GM12878 (cell line): ENCODE measurements at regions not wholly inside any gene's neighbourhood (a gene's known extent, or its start where the extent isn't known, plus 50 kb on each side); places are given as distances from the start of the nearest gene placed in this dataset.

Experiments
- ATAC-seq: fragments of 200-7000 bp; cut with Tn5 transposase; 3 replicates; pipeline ENCODE4 v1.9.1; 2020; ENCODE audit warnings: mild to moderate bottlenecking, moderate library complexity
- BruUV-seq: library from RNA; stranded (reverse); fragments of 400-500 nt; replicated peaks from 2 replicates; lab custom pipeline; 2021; lab: Mats Ljungman, UMichigan
- CTCF ChIA-PET: fragments of 300-600 bp; sonication (Branson Sonifier 250); formaldehyde crosslinking; extraction: SDS; loops from one replicate; lab custom pipeline; 2021; ENCODE audit warnings: inconsistent platforms; lab: Yijun Ruan, JAX
- POLR2A ChIA-PET: fragments of 350-600 bp; formaldehyde crosslinking; extraction: SDS; loops from one replicate; lab custom pipeline; 2021; ENCODE audit warnings: inconsistent platforms; lab: Charles Lee
- RAD21 ChIA-PET: fragments of 300-600 bp; sonication (Branson Sonifier 250); formaldehyde crosslinking; loops from one replicate; lab custom pipeline; 2023; ENCODE audit warnings: antibody characterized with exemption; ENCODE audit not compliant: unreplicated experiment; lab: Charles Lee
- SMC1A ChIA-PET: fragments of 300-600 bp; sonication (Branson Sonifier 250); formaldehyde crosslinking; loops from one replicate; lab custom pipeline; 2023; ENCODE audit not compliant: unreplicated experiment, uncharacterized antibody; lab: Charles Lee
- DNase-seq: peaks from one replicate; pipeline ENCODE4 v3.0.0-alpha.2; 2011; ENCODE audit warnings: low read depth, low spot score
- FAIRE-seq: peaks from 3 replicates; lab custom pipeline; 2011; peaks lifted over from hg19 to GRCh38; lab: Jason Lieb, UNC
- H2AFZ ChIP-seq: 2 replicates; pipeline ENCODE4 v1.6.0; 2011; ENCODE audit warnings: low read depth, low read length, control low read depth; ENCODE audit not compliant: control insufficient read depth
- H3K27ac ChIP-seq: 2 replicates; pipeline ENCODE4 v1.5.1; 2011; ENCODE audit warnings: control low read depth; ENCODE audit not compliant: control insufficient read depth, insufficient read depth
- H3K27me3 ChIP-seq, 2 experiments: replicated peaks in 1 of 2; 2 replicates each; pipeline versions ENCODE4 v1.6.0 to v1.6.1; 2011; ENCODE audit warnings: low read length in 1 of 2; ENCODE audit not compliant: control insufficient read depth in 2 of 2, insufficient read depth in 2 of 2
- H3K36me3 ChIP-seq, 2 experiments: 2 replicates each; pipeline ENCODE4 v1.5.1; 2011; ENCODE audit warnings: low read length in 1 of 2; ENCODE audit not compliant: control insufficient read depth in 2 of 2, insufficient read depth in 2 of 2
- H3K4me1 ChIP-seq: 2 replicates; pipeline ENCODE4 v1.6.1; 2011; ENCODE audit warnings: mild to moderate bottlenecking, low read length, moderate library complexity, mixed read lengths; ENCODE audit not compliant: control insufficient read depth, insufficient read depth
- H3K4me2 ChIP-seq: 2 replicates; pipeline ENCODE4 v1.6.0; 2011; ENCODE audit warnings: control low read depth; ENCODE audit not compliant: control insufficient read depth, insufficient read depth
- H3K4me3 ChIP-seq: fragments of 200-600 bp; sonication (generic); 2 replicates; pipeline ENCODE4 v1.5.1; 2016
- H3K79me2 ChIP-seq: 2 replicates; pipeline ENCODE4 v1.6.0; 2011; ENCODE audit warnings: low read length; ENCODE audit not compliant: control insufficient read depth, insufficient read depth
- H3K9ac ChIP-seq: 2 replicates; pipeline ENCODE4 v1.8.0; 2011; ENCODE audit warnings: low read length, control low read depth, mixed read lengths; ENCODE audit not compliant: control insufficient read depth, insufficient read depth
- H3K9me3 ChIP-seq: replicated peaks from 3 replicates; pipeline ENCODE4 v1.5.1; 2011; ENCODE audit warnings: mild to moderate bottlenecking, low read length; ENCODE audit not compliant: control insufficient read depth, insufficient read depth
- H4K20me1 ChIP-seq: 2 replicates; pipeline ENCODE4 v1.6.0; 2011; ENCODE audit not compliant: control insufficient read depth, insufficient read depth
- IRF4 ChIP-seq: IDR thresholded peaks from 2 replicates; pipeline ENCODE4 v1.6.1; 2011; ENCODE audit warnings: low read depth, low read length
- MEF2B ChIP-seq: fragments of 450-650 bp; IDR thresholded peaks from 2 replicates; pipeline ENCODE4 v1.6.1; 2018; ENCODE audit warnings: mild to moderate bottlenecking, moderate library complexity; ENCODE audit not compliant: partially characterized antibody, poor library complexity, severe bottlenecking
- NR2C2 ChIP-seq: IDR thresholded peaks from 2 replicates; pipeline ENCODE4 v1.6.1; 2011; ENCODE audit warnings: borderline replicate concordance, low read depth; ENCODE audit not compliant: control insufficient read depth, insufficient read length
- RB1 ChIP-seq: fragments of 450-650 bp; formaldehyde crosslinking; IDR thresholded peaks from 2 replicates; pipeline ENCODE4 v1.6.1; 2017; ENCODE audit warnings: mild to moderate bottlenecking, borderline replicate concordance
- SRF ChIP-seq, 2 experiments: IDR thresholded peaks; 2 replicates each; pipeline ENCODE4 v1.6.1; 2011; ENCODE audit warnings: low read depth in 2 of 2, low read length in 2 of 2, mild to moderate bottlenecking in 1 of 2, moderate library complexity in 1 of 2
- STAT1 ChIP-seq: fragments of 450-650 bp; conservative IDR thresholded peaks from 2 replicates; pipeline ENCODE4 v1.6.1; 2014; ENCODE audit warnings: antibody characterized with exemption, mild to moderate bottlenecking
- ZNF207 ChIP-seq: fragments of 450-650 bp; IDR thresholded peaks from 2 replicates; pipeline ENCODE4 v1.6.1; 2014; ENCODE audit warnings: antibody characterized with exemption, mild to moderate bottlenecking, borderline replicate concordance
- ZNF622 ChIP-seq: fragments of 450-650 bp; IDR thresholded peaks from 2 replicates; pipeline ENCODE4 v1.6.1; 2017; ENCODE audit warnings: mild to moderate bottlenecking, inconsistent platforms
- WGBS: methylation state at CpG from one replicate; pipeline ENCODE4 v1.1.6; 2016; ENCODE audit warnings: low lambda C conversion rate; ENCODE audit not compliant: insufficient replicate concordance, insufficient coverage; ENCODE audit errors: missing lambda C conversion rate; 5-methylcytosine and 5-hydroxymethylcytosine counted together
- in situ Hi-C: fragments of 300-500 bp; cut with MboI; formaldehyde crosslinking; loops from 9 replicates; pipeline ENCODE4 v1.14.3; 2018; ENCODE audit warnings: mixed read lengths
- intact Hi-C: fragments of 100-400 bp; cut with micrococcal nuclease; formaldehyde crosslinking; loops from one replicate; pipeline ENCODE4 v1.14.2; 2022; ENCODE audit not compliant: unreplicated experiment
- TF ChIP-seq, protein P1 (sequence below): IDR thresholded peaks from 2 replicates; pipeline ENCODE4 v1.6.1; 2011; ENCODE audit warnings: borderline replicate concordance, low read depth, mild to moderate bottlenecking, moderate library complexity, low read length; ENCODE audit not compliant: insufficient read depth, poor library complexity, severe bottlenecking
- TF ChIP-seq, protein P2 (sequence below): fragments of 450-650 bp; formaldehyde crosslinking; IDR thresholded peaks from 2 replicates; pipeline ENCODE4 v1.4.0; 2020; ENCODE audit warnings: mild to moderate bottlenecking, moderate library complexity
- TF ChIP-seq, protein P3 (sequence below): fragments of 450-650 bp; IDR thresholded peaks from 2 replicates; pipeline ENCODE4 v1.6.1; 2016; ENCODE audit warnings: mild to moderate bottlenecking, moderate library complexity, borderline replicate concordance
- TF ChIP-seq, protein P4 (sequence below): fragments of 450-650 bp; IDR thresholded peaks from 2 replicates; pipeline ENCODE4 v1.6.1; 2017; ENCODE audit warnings: mild to moderate bottlenecking, low read depth, inconsistent platforms; ENCODE audit not compliant: poor library complexity, severe bottlenecking

DNA sequence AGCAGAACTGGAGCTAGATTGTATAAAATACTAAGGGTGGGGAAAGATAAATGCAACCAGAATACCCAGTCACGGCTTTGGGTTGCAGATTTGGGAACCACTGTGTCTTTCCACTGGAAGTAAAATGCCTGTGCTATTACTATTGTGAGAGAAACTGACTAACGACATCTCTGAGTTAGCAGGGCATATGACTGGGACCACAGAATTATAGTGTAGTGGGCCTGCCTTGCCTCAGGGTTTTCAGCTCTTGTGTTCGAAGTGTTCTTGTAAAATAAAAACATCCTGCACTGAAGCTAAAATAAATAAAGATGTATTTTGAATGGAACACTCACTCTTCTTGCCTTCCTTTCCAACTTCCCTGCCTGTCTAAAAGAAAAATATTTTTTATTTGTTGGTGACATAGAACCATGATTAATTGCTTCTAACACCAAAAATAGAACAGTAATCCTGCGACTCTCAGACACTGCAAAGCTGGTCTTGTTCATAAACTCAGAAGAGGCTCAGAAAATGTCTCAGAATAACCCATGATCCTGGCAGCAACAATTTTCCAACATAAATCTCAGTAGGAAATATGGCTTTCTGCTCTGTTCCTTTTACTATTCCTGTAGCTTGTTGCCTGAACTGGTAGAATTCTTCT, 104.2 kb downstream of the FAM47B start:
- RAD21 ChIA-PET, result no interaction called here
- in situ Hi-C loops, result no loop called here
- Histone ChIP-seq H3K4me2 (no peak overlapping the region), H3K9ac (no peak overlapping the region), H3K4me1 (no peaks in the 10 kb centered on the region), H3K36me3 (no peaks in the 10 kb centered on the region)
- TF ChIP-seq, protein P1, sequence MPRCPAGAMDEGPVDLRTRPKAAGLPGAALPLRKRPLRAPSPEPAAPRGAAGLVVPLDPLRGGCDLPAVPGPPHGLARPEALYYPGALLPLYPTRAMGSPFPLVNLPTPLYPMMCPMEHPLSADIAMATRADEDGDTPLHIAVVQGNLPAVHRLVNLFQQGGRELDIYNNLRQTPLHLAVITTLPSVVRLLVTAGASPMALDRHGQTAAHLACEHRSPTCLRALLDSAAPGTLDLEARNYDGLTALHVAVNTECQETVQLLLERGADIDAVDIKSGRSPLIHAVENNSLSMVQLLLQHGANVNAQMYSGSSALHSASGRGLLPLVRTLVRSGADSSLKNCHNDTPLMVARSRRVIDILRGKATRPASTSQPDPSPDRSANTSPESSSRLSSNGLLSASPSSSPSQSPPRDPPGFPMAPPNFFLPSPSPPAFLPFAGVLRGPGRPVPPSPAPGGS, result no peak
- TF ChIP-seq RB1, result no peak
- no peak for TF ChIP-seq STAT1
- TF ChIP-seq NR2C2, result no peak
- TF ChIP-seq, protein P2, sequence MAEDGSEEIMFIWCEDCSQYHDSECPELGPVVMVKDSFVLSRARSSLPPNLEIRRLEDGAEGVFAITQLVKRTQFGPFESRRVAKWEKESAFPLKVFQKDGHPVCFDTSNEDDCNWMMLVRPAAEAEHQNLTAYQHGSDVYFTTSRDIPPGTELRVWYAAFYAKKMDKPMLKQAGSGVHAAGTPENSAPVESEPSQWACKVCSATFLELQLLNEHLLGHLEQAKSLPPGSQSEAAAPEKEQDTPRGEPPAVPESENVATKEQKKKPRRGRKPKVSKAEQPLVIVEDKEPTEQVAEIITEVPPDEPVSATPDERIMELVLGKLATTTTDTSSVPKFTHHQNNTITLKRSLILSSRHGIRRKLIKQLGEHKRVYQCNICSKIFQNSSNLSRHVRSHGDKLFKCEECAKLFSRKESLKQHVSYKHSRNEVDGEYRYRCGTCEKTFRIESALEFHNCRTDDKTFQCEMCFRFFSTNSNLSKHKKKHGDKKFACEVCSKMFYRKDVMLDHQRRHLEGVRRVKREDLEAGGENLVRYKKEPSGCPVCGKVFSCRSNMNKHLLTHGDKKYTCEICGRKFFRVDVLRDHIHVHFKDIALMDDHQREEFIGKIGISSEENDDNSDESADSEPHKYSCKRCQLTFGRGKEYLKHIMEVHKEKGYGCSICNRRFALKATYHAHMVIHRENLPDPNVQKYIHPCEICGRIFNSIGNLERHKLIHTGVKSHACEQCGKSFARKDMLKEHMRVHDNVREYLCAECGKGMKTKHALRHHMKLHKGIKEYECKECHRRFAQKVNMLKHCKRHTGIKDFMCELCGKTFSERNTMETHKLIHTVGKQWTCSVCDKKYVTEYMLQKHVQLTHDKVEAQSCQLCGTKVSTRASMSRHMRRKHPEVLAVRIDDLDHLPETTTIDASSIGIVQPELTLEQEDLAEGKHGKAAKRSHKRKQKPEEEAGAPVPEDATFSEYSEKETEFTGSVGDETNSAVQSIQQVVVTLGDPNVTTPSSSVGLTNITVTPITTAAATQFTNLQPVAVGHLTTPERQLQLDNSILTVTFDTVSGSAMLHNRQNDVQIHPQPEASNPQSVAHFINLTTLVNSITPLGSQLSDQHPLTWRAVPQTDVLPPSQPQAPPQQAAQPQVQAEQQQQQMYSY (CRISPR knock-in tag), result no peak
- no peak for TF ChIP-seq MEF2B
- TF ChIP-seq, protein P3, sequence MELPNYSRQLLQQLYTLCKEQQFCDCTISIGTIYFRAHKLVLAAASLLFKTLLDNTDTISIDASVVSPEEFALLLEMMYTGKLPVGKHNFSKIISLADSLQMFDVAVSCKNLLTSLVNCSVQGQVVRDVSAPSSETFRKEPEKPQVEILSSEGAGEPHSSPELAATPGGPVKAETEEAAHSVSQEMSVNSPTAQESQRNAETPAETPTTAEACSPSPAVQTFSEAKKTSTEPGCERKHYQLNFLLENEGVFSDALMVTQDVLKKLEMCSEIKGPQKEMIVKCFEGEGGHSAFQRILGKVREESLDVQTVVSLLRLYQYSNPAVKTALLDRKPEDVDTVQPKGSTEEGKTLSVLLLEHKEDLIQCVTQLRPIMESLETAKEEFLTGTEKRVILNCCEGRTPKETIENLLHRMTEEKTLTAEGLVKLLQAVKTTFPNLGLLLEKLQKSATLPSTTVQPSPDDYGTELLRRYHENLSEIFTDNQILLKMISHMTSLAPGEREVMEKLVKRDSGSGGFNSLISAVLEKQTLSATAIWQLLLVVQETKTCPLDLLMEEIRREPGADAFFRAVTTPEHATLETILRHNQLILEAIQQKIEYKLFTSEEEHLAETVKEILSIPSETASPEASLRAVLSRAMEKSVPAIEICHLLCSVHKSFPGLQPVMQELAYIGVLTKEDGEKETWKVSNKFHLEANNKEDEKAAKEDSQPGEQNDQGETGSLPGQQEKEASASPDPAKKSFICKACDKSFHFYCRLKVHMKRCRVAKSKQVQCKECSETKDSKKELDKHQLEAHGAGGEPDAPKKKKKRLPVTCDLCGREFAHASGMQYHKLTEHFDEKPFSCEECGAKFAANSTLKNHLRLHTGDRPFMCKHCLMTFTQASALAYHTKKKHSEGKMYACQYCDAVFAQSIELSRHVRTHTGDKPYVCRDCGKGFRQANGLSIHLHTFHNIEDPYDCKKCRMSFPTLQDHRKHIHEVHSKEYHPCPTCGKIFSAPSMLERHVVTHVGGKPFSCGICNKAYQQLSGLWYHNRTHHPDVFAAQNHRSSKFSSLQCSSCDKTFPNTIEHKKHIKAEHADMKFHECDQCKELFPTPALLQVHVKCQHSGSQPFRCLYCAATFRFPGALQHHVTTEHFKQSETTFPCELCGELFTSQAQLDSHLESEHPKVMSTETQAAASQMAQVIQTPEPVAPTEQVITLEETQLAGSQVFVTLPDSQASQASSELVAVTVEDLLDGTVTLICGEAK, result no peak
- TF ChIP-seq SRF (IDR thresholded peaks at IDR 0.05; ENCODE audit: low read depth in 2 of 2, low read length in 2 of 2), result no peak
- TF ChIP-seq, protein P4, sequence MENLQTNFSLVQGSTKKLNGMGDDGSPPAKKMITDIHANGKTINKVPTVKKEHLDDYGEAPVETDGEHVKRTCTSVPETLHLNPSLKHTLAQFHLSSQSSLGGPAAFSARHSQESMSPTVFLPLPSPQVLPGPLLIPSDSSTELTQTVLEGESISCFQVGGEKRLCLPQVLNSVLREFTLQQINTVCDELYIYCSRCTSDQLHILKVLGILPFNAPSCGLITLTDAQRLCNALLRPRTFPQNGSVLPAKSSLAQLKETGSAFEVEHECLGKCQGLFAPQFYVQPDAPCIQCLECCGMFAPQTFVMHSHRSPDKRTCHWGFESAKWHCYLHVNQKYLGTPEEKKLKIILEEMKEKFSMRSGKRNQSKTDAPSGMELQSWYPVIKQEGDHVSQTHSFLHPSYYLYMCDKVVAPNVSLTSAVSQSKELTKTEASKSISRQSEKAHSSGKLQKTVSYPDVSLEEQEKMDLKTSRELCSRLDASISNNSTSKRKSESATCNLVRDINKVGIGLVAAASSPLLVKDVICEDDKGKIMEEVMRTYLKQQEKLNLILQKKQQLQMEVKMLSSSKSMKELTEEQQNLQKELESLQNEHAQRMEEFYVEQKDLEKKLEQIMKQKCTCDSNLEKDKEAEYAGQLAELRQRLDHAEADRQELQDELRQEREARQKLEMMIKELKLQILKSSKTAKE, result no peak
- TF ChIP-seq IRF4, result no peak
- TF ChIP-seq ZNF207, result no peak
- no peak for TF ChIP-seq ZNF622
- TF ChIP-seq, all 136 proteins: peak for 0
- H2AFZ ChIP-seq, result no peak overlapping the region
- no TSS peak for BruUV-seq
- FAIRE-seq, result no peak
- H3K4me3 ChIP-seq, result no peak overlapping the region
- no peaks in the 10 kb centered on the region for H4K20me1 ChIP-seq
- no peaks in the 10 kb centered on the region for H3K79me2 ChIP-seq
- WGBS, result 0% methylated on average over 4 of the region's 4 CpGs
- H3K27me3 ChIP-seq, result no peaks in the 10 kb centered on the region
- H3K27ac ChIP-seq, result no peak overlapping the region
- CTCF ChIA-PET, result interaction anchor here (1.2 kb wide), 1 partner anchor 8 kb away, joined by 3 read pairs; no protein-coding TSS in a partner anchor
- SMC1A ChIA-PET, result no interaction called here
- POLR2A ChIA-PET, result no interaction called here
- no peak for ATAC-seq
- intact Hi-C loops, result no loop called here
- DNase-seq, result no peak
- no peaks in the 10 kb centered on the region for H3K9me3 ChIP-seq
